HEK293T (cell line): ENCODE measurements at regions not wholly inside any gene's neighbourhood (a gene's known extent, or its start where the extent isn't known, plus 50 kb on each side); places are given as distances from the start of the nearest gene placed in this dataset.

ENCODE experiments used
- ARNT ChIP-seq: fragments of 450-650 bp; IDR thresholded peaks from 2 replicates; pipeline ENCODE4 v1.6.1; 2017; ENCODE audit warnings: mild to moderate bottlenecking
- BHLHE40 ChIP-seq: fragments of 450-650 bp; IDR thresholded peaks from 2 replicates; pipeline ENCODE4 v1.6.1; 2016; ENCODE audit warnings: mild to moderate bottlenecking, moderate library complexity, borderline replicate concordance
- HDGF ChIP-seq: fragments of 450-650 bp; IDR thresholded peaks from 2 replicates; pipeline ENCODE4 v1.6.1; 2017; ENCODE audit warnings: antibody characterized with exemption, borderline replicate concordance
- L3MBTL2 ChIP-seq: fragments of 450-650 bp; conservative IDR thresholded peaks from 2 replicates; pipeline ENCODE4 v1.6.1; 2016; ENCODE audit warnings: mild to moderate bottlenecking
- NFRKB ChIP-seq: fragments of 450-650 bp; IDR thresholded peaks from 2 replicates; pipeline ENCODE4 v1.6.1; 2016; ENCODE audit warnings: mild to moderate bottlenecking, moderate library complexity
- SP1 ChIP-seq: fragments of 450-650 bp; IDR thresholded peaks from 2 replicates; pipeline ENCODE4 v1.6.1; 2017

DNA sequence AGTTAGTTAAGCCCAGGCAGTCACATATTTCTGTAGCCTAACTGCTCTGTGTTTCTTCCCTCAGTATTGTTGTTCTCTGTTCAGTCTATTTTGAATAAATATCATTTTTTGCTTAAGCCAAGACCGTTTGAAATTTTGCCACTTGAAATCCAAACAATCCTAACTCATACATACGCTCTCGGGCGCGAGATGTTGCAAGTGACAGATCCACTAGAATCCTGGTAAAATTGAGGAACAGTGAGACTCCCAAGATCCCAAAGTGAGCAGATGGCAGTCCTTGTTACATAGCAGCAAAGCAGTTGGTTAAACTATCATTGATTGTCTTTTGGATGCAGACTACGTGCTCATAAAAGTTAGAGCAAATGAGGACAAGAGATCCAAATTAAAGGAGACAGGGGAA is 625.4 kb downstream of the TBL1XR1 start:
- no peak for TF ChIP-seq SP1
- no peak for TF ChIP-seq ARNT
- no peak for TF ChIP-seq BHLHE40
- TF ChIP-seq NFRKB = no peak
- TF ChIP-seq HDGF = no peak
- TF ChIP-seq L3MBTL2 = no peak
